AG04450 (cell line): ENCODE measurements at regions not wholly inside any gene's neighbourhood (a gene's known extent, or its start where the extent isn't known, plus 50 kb on each side); places are given as distances from the start of the nearest gene placed in this dataset.

Source experiments
- CTCF ChIA-PET: fragments of 300-600, 350-600 bp; formaldehyde crosslinking; extraction: SDS; loops from one replicate; lab custom pipeline; 2022; ENCODE audit warnings: antibody characterized with exemption, inconsistent platforms; lab: Charles Lee
- POLR2A ChIA-PET: fragments of 350-600 bp; formaldehyde crosslinking; extraction: SDS; loops from one replicate; lab custom pipeline; 2021; ENCODE audit warnings: antibody characterized with exemption, inconsistent platforms; lab: Yijun Ruan, JAX
- DNase-seq: peaks from one replicate; pipeline ENCODE4 v3.0.0-alpha.2; 2011; ENCODE audit warnings: low read depth, low spot score
- H3K27ac ChIP-seq: one replicate; pipeline ENCODE4 v1.5.1; 2012; ENCODE audit warnings: low read depth, low read length, control low read depth
- H3K27me3 ChIP-seq: one replicate; pipeline ENCODE4 v1.6.0; 2012; ENCODE audit warnings: low read length; ENCODE audit not compliant: control insufficient read depth, insufficient read depth
- H3K4me3 ChIP-seq: 2 replicates; pipeline ENCODE4 v1.5.1; 2011; ENCODE audit warnings: mild to moderate bottlenecking, low read depth, low read length, control low read depth
- H3K9me3 ChIP-seq: 2 replicates; pipeline ENCODE4 v1.5.1; 2012; ENCODE audit warnings: low read length; ENCODE audit not compliant: control insufficient read depth, insufficient read depth
- CTCF ChIP-seq: IDR thresholded peaks from 2 replicates; pipeline ENCODE4 v1.5.1; 2011; ENCODE audit warnings: low read depth, low read length, control low read depth, inconsistent platforms

DNA sequence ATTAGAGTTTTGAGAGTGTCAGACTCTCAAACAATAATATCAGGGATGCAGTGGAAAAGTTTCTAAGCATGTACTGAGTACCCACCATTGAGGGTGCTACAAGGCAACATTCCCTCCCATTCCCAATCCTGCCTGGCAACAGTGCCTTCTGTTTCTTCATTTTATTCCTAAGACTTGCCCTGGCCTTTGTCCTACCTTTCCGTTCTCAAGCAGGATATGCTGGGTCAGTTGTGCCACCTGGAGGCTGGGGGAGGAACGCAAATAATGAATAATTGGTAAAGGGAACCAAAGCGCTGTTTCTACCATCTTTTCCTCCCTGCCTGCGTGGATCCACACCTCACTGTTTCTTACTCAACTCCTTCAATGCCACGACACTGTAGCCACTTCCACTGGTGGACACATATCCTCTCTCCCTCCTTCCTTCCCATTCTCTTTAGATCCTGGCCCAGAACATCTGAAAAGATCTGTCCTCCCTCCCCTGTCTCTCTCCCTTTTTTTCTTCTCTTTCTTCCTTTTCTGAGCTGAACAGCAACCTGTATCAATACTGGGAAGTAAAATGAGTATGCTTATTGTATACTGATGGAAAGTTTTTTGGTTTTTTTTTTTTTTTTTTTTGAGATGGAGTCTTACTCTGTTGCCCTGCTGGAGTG lies 149.5 kb downstream of the C9orf152 start:
- Histone ChIP-seq H3K27me3 (no peaks in the 10 kb centered on the region), H3K27ac (no peak overlapping the region), H3K9me3 (no peaks in the 10 kb centered on the region), H3K4me3 (no peak overlapping the region)
- ChIA-PET POLR2A (no interaction called here), CTCF (interaction anchor here (0.6 to 2.5 kb wide), 4 partner anchors 11 to 155 kb away, joined by 3 to 7 read pairs (median 4); no protein-coding TSS in a partner anchor)
- TF ChIP-seq CTCF: peak; percentile 46
- no peak for DNase-seq

DNA sequence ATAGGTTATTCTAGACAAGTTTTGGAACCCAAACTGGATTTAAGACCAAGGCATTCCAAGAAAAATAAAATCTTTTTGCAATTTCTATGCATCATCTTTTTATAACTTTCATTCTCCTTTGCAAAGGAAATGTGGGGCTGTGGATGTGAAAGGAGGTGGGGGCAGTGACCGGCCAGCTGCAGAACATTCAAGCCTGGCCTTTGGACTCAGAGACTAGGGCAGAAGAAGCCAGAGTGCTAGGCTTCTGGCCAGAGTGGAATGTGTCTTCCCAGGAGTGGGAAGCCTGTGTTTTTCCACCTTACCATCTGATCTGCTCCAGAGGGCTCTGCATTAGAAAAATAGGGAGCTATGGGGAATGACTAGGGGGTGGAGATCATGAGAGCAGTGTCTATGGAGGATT lies 148.5 kb downstream of the C9orf152 start:
- TF ChIP-seq CTCF: no peak
- no peaks in the 10 kb centered on the region for H3K9me3 ChIP-seq
- CTCF ChIA-PET: interaction anchor here (0.6 to 2.5 kb wide), 2 partner anchors 93 to 156 kb away, joined by 3 to 7 read pairs; no protein-coding TSS in a partner anchor

GRCh38 chr9:110064803-110065202 lies 143.2 kb downstream of the C9orf152 start:
- Histone ChIP-seq H3K9me3 (no peaks in the 10 kb centered on the region), H3K4me3 (no peak overlapping the region), H3K27ac (no peak overlapping the region), H3K27me3 (no peaks in the 10 kb centered on the region)
- POLR2A ChIA-PET: no interaction called here
- no peak for TF ChIP-seq CTCF
- CTCF ChIA-PET: no interaction called here
- no peak for DNase-seq

More for the DNA sequence above, 148.5 kb downstream of the C9orf152 start:
- H3K4me3 ChIP-seq: no peak overlapping the region
- no peaks in the 10 kb centered on the region for H3K27me3 ChIP-seq
- DNase-seq: no peak
- no peak overlapping the region for H3K27ac ChIP-seq
- POLR2A ChIA-PET: no interaction called here

DNA sequence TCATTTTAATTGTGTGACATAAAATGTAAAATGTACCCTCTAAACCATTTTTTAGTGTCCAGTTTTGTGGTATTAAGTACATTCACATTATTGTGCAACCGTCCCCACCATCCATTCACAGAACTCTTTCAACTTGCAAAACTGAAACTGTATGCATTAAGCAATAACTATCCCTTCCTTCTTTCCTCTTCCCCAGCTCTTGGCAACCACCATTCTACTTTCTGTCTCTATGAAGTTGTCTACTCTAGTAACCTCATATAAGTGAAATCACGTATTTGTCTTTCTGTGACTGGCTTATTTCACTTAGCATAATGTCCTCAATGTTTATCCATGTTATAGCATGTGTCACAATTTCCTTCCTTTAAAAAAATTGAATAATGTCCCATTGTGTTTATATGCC lies 142.4 kb downstream of the C9orf152 start:
- no peaks in the 10 kb centered on the region for H3K9me3 ChIP-seq
- H3K4me3 ChIP-seq: no peak overlapping the region
- ChIA-PET POLR2A (no interaction called here), CTCF (no interaction called here)
- TF ChIP-seq CTCF: no peak
- no peak for DNase-seq
- no peaks in the 10 kb centered on the region for H3K27me3 ChIP-seq
- no peak overlapping the region for H3K27ac ChIP-seq

- POLR2A ChIA-PET: interaction anchor here (1.0 kb wide), 1 partner anchor 33 kb away, joined by 3 read pairs; no protein-coding TSS in a partner anchor
- no peak for DNase-seq
- CTCF ChIA-PET: interaction anchor here (1.0 kb wide), 1 partner anchor 10 kb away, joined by 3 read pairs; no protein-coding TSS in a partner anchor
- Histone ChIP-seq H3K4me3 (no peak overlapping the region), H3K27me3 (no peaks in the 10 kb centered on the region), H3K9me3 (no peaks in the 10 kb centered on the region), H3K27ac (no peak overlapping the region)
- TF ChIP-seq CTCF: no peak
These were observed 140.8 kb downstream of the C9orf152 start for GRCh38 chr9:110066929-110067716.
